LNCaP clone FGC (cell line): ENCODE measurements at regions not wholly inside any gene's neighbourhood (a gene's known extent, or its start where the extent isn't known, plus 50 kb on each side); places are given as distances from the start of the nearest gene placed in this dataset.
"Not testable (repeated sequence)": the region's sequence is repeated elsewhere in the genome, so short reads cannot be mapped to it uniquely, and the experiment has no call there.

ENCODE experiments used
- DNase-seq: peaks from one replicate; pipeline ENCODE4 v3.0.0-alpha.2; 2011; ENCODE audit warnings: low read depth
- H3K4me3 ChIP-seq: 2 replicates; pipeline ENCODE4 v1.5.1; 2011; ENCODE audit warnings: mild to moderate bottlenecking, low read depth, low read length, control low read depth
- CTCF ChIP-seq: IDR thresholded peaks from 2 replicates; pipeline ENCODE4 v1.5.1; 2012; ENCODE audit warnings: mild to moderate bottlenecking; ENCODE audit not compliant: control insufficient read depth, insufficient read depth; ENCODE audit errors: extremely low read depth

DNA sequence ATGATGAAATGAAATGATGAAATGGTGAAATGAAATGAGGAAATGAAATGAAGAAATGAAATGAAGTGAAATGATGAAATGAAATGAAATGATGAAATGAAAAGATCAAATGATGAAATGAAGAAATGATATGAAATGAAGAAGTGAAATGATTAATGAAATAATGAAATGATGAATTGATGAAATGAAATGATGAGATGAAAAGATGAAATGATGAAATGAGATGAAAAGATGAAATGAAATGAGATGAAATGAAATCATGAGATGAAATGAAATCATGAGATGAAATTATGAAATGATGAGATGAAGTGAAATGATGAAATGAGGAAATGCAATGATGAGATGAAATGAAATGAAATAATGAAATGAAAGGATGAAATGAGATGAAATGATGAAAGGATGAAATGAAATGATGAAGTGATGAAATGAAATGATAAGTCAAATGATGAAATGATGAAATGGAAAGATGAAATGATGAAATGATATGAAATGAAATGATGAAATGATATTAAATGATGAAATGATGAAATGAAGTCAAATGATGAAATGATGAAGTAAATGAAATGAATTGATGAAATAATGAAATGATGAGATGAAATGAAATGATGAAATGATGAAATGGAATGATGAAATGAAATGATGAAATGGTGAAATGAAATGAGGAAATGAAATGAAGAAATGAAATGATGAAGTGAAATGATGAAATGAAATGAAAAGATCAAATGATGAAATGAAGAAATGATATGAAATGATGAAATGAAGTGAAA, 220.9 kb upstream of the VKORC1L1 start:
- DNase-seq, result not testable (repeated sequence)

GRCh38 chr7:65652669-65653068, 220.2 kb upstream of the VKORC1L1 start:
- DNase-seq, H3K4me3 ChIP-seq: not testable (repeated sequence)

More for the DNA sequence above, 220.9 kb upstream of the VKORC1L1 start:
- not testable (repeated sequence) for H3K4me3 ChIP-seq

GRCh38 chr7:65656494-65657188, 216.2 kb upstream of the VKORC1L1 start:
- DNase-seq, H3K4me3 ChIP-seq: not testable (repeated sequence)

DNA sequence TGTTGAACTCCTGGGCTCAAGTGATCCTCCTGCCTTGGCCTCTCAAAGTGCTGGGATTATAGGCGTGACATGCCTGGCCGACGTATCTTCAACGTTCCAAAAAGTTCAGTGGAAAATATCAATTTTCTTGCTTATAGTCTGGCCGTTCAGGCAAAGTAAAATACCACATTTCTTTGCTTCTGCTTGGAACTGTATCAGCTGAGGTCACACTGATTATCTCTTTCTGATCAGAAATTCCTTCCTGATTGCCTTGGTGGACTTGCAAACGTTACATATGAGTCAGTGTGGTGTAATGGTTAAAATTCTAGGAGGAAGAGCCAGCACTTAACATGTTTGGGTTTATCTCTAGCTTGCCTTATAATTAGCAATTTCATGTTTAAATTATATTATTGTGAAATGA, 189.5 kb upstream of the VKORC1L1 start:
- not testable (repeated sequence) for DNase-seq, H3K4me3 ChIP-seq

DNA sequence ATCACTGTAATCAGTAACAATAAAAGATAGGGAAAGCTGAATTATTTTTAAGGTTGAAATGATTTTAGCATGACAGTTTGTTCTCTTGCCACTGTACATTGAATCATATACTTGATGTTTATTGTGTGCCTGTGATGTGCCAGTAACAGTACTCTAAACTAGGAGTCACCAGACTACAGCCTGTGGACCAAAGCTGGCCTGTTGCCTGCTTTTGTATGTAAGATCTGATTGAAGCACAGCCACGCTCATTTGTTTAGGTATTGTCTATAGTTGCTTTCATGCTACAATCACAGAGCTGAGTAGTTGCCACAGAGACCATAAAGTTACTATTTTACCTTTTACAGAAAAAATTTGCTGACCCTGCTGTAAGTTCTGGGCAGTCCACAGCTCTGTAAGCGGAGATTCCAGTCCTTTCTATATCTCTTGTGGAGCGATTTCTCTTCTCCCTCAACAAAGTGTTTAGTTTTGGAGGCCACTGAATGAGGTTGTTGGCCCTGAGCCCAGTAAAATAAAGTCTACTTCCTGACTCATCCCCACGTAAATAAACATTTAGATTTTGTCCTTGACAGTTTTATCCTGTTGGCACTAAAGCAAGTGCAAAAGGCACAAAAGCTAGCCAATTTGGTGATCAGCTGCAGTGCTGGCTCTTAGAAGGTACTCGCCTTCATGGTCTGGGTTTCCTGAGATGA, 173.7 kb upstream of the VKORC1L1 start:
- H3K4me3 ChIP-seq, DNase-seq: not testable (repeated sequence)

- not testable (repeated sequence) for DNase-seq, H3K4me3 ChIP-seq
Observed at GRCh38 chr7:65699715-65700356, 173.0 kb upstream of the VKORC1L1 start.

GRCh38 chr7:65719123-65719798, 153.6 kb upstream of the VKORC1L1 start:
- DNase-seq, result peak; percentile 44

GRCh38 chr7:65722361-65722792, 150.5 kb upstream of the VKORC1L1 start:
- DNase-seq, result no peak
- H3K4me3 ChIP-seq, result no peak overlapping the region

More at GRCh38 chr7:65719123-65719798, 153.6 kb upstream of the VKORC1L1 start:
- not testable (repeated sequence) for H3K4me3 ChIP-seq

GRCh38 chr7:65727182-65727581, 145.7 kb upstream of the VKORC1L1 start:
- H3K4me3 ChIP-seq, DNase-seq: not testable (repeated sequence)

More at GRCh38 chr7:65722361-65722792, 150.5 kb upstream of the VKORC1L1 start:
- TF ChIP-seq CTCF, result peak; percentile 73

- TF ChIP-seq CTCF, result no peak
- H3K4me3 ChIP-seq, result no peak overlapping the region
- no peak for DNase-seq
Observed at GRCh38 chr7:65731129-65731528, 141.7 kb upstream of the VKORC1L1 start.
